Transverse colon (tissue), 4 donors: ENCODE measurements at regions not wholly inside any gene's neighbourhood (a gene's known extent, or its start where the extent isn't known, plus 50 kb on each side); places are given as distances from the start of the nearest gene placed in this dataset.

ENCODE experiments used
- POLR2A ChIP-seq: fragments of 450-650 bp; IDR thresholded peaks from one replicate; pipeline ENCODE4 v1.6.1; 2016; ENCODE audit warnings: antibody characterized with exemption, mild to moderate bottlenecking, moderate library complexity
- POLR2AphosphoS5 ChIP-seq, 3 donors: sonication (generic); formaldehyde crosslinking; IDR thresholded peaks; one replicate each; pipeline ENCODE4 v1.6.1; 2016; ENCODE audit warnings: antibody characterized with exemption in 3 of 3
- TF ChIP-seq, protein P1 (sequence below), 5 experiments: fragments of 200-600 bp in 3 of 5; fragments of 450-650 bp in 2 of 5; sonication (generic) in 3 of 5; IDR thresholded peaks; 1 replicate in 2 of 5; 2 replicates in 3 of 5; pipeline ENCODE4 v1.5.1; 2016 to 2017; ENCODE audit warnings: antibody characterized with exemption in 5 of 5, inconsistent platforms in 3 of 5, mild to moderate bottlenecking in 2 of 5, moderate library complexity in 1 of 5

DNA sequence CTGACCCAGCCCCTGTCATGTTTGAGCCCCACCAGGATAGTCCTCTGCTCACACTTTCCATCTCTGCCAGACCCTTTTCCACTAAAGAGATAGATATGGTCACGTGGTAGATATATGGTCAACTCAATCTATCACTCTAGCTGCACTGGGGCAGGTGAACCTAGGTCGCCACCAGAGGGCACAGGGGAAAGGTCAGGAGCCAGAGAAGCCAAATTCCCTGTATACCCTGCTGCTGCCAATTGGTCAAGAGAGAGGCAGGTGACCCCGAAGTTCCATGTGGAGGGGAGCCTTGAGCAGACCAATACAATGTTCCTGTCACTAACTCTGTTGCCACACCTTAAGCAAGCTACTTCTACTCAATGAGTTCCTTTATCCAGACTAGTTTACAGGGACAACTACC is 101.1 kb upstream of the GALNT18 start:
- TF ChIP-seq POLR2A, result no peak
- TF ChIP-seq, protein P1, sequence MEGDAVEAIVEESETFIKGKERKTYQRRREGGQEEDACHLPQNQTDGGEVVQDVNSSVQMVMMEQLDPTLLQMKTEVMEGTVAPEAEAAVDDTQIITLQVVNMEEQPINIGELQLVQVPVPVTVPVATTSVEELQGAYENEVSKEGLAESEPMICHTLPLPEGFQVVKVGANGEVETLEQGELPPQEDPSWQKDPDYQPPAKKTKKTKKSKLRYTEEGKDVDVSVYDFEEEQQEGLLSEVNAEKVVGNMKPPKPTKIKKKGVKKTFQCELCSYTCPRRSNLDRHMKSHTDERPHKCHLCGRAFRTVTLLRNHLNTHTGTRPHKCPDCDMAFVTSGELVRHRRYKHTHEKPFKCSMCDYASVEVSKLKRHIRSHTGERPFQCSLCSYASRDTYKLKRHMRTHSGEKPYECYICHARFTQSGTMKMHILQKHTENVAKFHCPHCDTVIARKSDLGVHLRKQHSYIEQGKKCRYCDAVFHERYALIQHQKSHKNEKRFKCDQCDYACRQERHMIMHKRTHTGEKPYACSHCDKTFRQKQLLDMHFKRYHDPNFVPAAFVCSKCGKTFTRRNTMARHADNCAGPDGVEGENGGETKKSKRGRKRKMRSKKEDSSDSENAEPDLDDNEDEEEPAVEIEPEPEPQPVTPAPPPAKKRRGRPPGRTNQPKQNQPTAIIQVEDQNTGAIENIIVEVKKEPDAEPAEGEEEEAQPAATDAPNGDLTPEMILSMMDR (IDR thresholded peaks at IDR 0.05), result no peak
- TF ChIP-seq POLR2AphosphoS5 (IDR thresholded peaks at IDR 0.05), result no peak
